GM12878 (cell line): ENCODE measurements at regions not wholly inside any gene's neighbourhood (a gene's known extent, or its start where the extent isn't known, plus 50 kb on each side); places are given as distances from the start of the nearest gene placed in this dataset.

Experiments
- ATAC-seq: fragments of 200-7000 bp; cut with Tn5 transposase; 3 replicates; pipeline ENCODE4 v1.9.1; 2020; ENCODE audit warnings: mild to moderate bottlenecking, moderate library complexity
- BruUV-seq: library from RNA; stranded (reverse); fragments of 400-500 nt; replicated peaks from 2 replicates; lab custom pipeline; 2021; lab: Mats Ljungman, UMichigan
- CTCF ChIA-PET: fragments of 300-600 bp; sonication (Branson Sonifier 250); formaldehyde crosslinking; extraction: SDS; loops from one replicate; lab custom pipeline; 2021; ENCODE audit warnings: inconsistent platforms; lab: Yijun Ruan, JAX
- POLR2A ChIA-PET: fragments of 350-600 bp; formaldehyde crosslinking; extraction: SDS; loops from one replicate; lab custom pipeline; 2021; ENCODE audit warnings: inconsistent platforms; lab: Charles Lee
- RAD21 ChIA-PET: fragments of 300-600 bp; sonication (Branson Sonifier 250); formaldehyde crosslinking; loops from one replicate; lab custom pipeline; 2023; ENCODE audit warnings: antibody characterized with exemption; ENCODE audit not compliant: unreplicated experiment; lab: Charles Lee
- SMC1A ChIA-PET: fragments of 300-600 bp; sonication (Branson Sonifier 250); formaldehyde crosslinking; loops from one replicate; lab custom pipeline; 2023; ENCODE audit not compliant: unreplicated experiment, uncharacterized antibody; lab: Charles Lee
- DNase-seq: peaks from one replicate; pipeline ENCODE4 v3.0.0-alpha.2; 2011; ENCODE audit warnings: low read depth, low spot score
- FAIRE-seq: peaks from 3 replicates; lab custom pipeline; 2011; peaks lifted over from hg19 to GRCh38; lab: Jason Lieb, UNC
- H2AFZ ChIP-seq: 2 replicates; pipeline ENCODE4 v1.6.0; 2011; ENCODE audit warnings: low read depth, low read length, control low read depth; ENCODE audit not compliant: control insufficient read depth
- H3K27ac ChIP-seq: 2 replicates; pipeline ENCODE4 v1.5.1; 2011; ENCODE audit warnings: control low read depth; ENCODE audit not compliant: control insufficient read depth, insufficient read depth
- H3K27me3 ChIP-seq, 2 experiments: replicated peaks in 1 of 2; 2 replicates each; pipeline versions ENCODE4 v1.6.0 to v1.6.1; 2011; ENCODE audit warnings: low read length in 1 of 2; ENCODE audit not compliant: control insufficient read depth in 2 of 2, insufficient read depth in 2 of 2
- H3K36me3 ChIP-seq, 2 experiments: 2 replicates each; pipeline ENCODE4 v1.5.1; 2011; ENCODE audit warnings: low read length in 1 of 2; ENCODE audit not compliant: control insufficient read depth in 2 of 2, insufficient read depth in 2 of 2
- H3K4me1 ChIP-seq: 2 replicates; pipeline ENCODE4 v1.6.1; 2011; ENCODE audit warnings: mild to moderate bottlenecking, low read length, moderate library complexity, mixed read lengths; ENCODE audit not compliant: control insufficient read depth, insufficient read depth
- H3K4me2 ChIP-seq: 2 replicates; pipeline ENCODE4 v1.6.0; 2011; ENCODE audit warnings: control low read depth; ENCODE audit not compliant: control insufficient read depth, insufficient read depth
- H3K4me3 ChIP-seq: fragments of 200-600 bp; sonication (generic); 2 replicates; pipeline ENCODE4 v1.5.1; 2016
- H3K79me2 ChIP-seq: 2 replicates; pipeline ENCODE4 v1.6.0; 2011; ENCODE audit warnings: low read length; ENCODE audit not compliant: control insufficient read depth, insufficient read depth
- H3K9ac ChIP-seq: 2 replicates; pipeline ENCODE4 v1.8.0; 2011; ENCODE audit warnings: low read length, control low read depth, mixed read lengths; ENCODE audit not compliant: control insufficient read depth, insufficient read depth
- H3K9me3 ChIP-seq: replicated peaks from 3 replicates; pipeline ENCODE4 v1.5.1; 2011; ENCODE audit warnings: mild to moderate bottlenecking, low read length; ENCODE audit not compliant: control insufficient read depth, insufficient read depth
- H4K20me1 ChIP-seq: 2 replicates; pipeline ENCODE4 v1.6.0; 2011; ENCODE audit not compliant: control insufficient read depth, insufficient read depth
- DPF2 ChIP-seq: fragments of 450-650 bp; IDR thresholded peaks from 2 replicates; pipeline ENCODE4 v1.6.1; 2017; ENCODE audit warnings: mild to moderate bottlenecking
- EGR1 ChIP-seq, 2 experiments: IDR thresholded peaks; 1 replicate in 1 of 2; 2 replicates in 1 of 2; pipeline ENCODE4 v1.6.1; 2011 to 2012; ENCODE audit warnings: low read depth in 2 of 2, low read length in 2 of 2, borderline replicate concordance in 1 of 2, mild to moderate bottlenecking in 1 of 2, moderate library complexity in 1 of 2
- HDAC6 ChIP-seq: fragments of 200-600 bp; sonication (generic); IDR thresholded peaks from one replicate; pipeline ENCODE4 v1.8.0; 2017; ENCODE audit warnings: antibody characterized with exemption; ENCODE audit not compliant: unreplicated experiment
- JUNB ChIP-seq: IDR thresholded peaks from 2 replicates; pipeline ENCODE4 v1.6.1; 2016; ENCODE audit warnings: antibody characterized with exemption, mild to moderate bottlenecking
- MYB ChIP-seq: fragments of 150-350 bp; IDR thresholded peaks from 2 replicates; pipeline ENCODE4 v1.6.1; 2014; ENCODE audit warnings: mild to moderate bottlenecking, low read depth, low read length, borderline replicate concordance
- PKNOX1 ChIP-seq: fragments of 450-650 bp; IDR thresholded peaks from 2 replicates; pipeline ENCODE4 v1.6.1; 2016; ENCODE audit warnings: mild to moderate bottlenecking
- SUZ12 ChIP-seq: fragments of 200-600 bp; sonication (generic); IDR thresholded peaks from one replicate; pipeline ENCODE4 v1.6.1; 2018; ENCODE audit warnings: antibody characterized with exemption, mild to moderate bottlenecking; ENCODE audit not compliant: unreplicated experiment
- TCF12 ChIP-seq: IDR thresholded peaks from 2 replicates; pipeline ENCODE4 v1.6.1; 2011; ENCODE audit warnings: low read depth, mild to moderate bottlenecking, low read length
- USF2 ChIP-seq: IDR thresholded peaks from 2 replicates; pipeline ENCODE4 v1.6.1; 2011; ENCODE audit warnings: low read depth, low read length, improper control_type of control experiment, borderline replicate concordance
- YBX1 ChIP-seq: fragments of 450-650 bp; IDR thresholded peaks from 2 replicates; pipeline ENCODE4 v1.6.1; 2016; ENCODE audit warnings: antibody characterized with exemption
- ZBTB11 ChIP-seq: fragments of 450-650 bp; formaldehyde crosslinking; IDR thresholded peaks from 2 replicates; pipeline ENCODE4 v1.5.0; 2022; ENCODE audit warnings: mild to moderate bottlenecking, missing genetic modification characterization
- ZNF687 ChIP-seq: fragments of 450-650 bp; IDR thresholded peaks from 2 replicates; pipeline ENCODE4 v1.6.1; 2017; ENCODE audit warnings: mild to moderate bottlenecking, moderate library complexity
- whole genome bisulfite sequencing: methylation state at CpG from one replicate; pipeline ENCODE4 v1.1.6; 2016; ENCODE audit warnings: low lambda C conversion rate; ENCODE audit not compliant: insufficient replicate concordance, insufficient coverage; ENCODE audit errors: missing lambda C conversion rate; 5-methylcytosine and 5-hydroxymethylcytosine counted together
- in situ Hi-C: fragments of 300-500 bp; cut with MboI; formaldehyde crosslinking; loops from 9 replicates; pipeline ENCODE4 v1.14.3; 2018; ENCODE audit warnings: mixed read lengths
- intact Hi-C: fragments of 100-400 bp; cut with micrococcal nuclease; formaldehyde crosslinking; loops from one replicate; pipeline ENCODE4 v1.14.2; 2022; ENCODE audit not compliant: unreplicated experiment

- Histone ChIP-seq H3K4me1 (no peaks in the 10 kb centered on the region), H3K9ac (no peak overlapping the region), H3K27ac (no peak overlapping the region), H3K4me3 (no peak overlapping the region), H3K9me3 (no peaks in the 10 kb centered on the region; the same call in 2 of the 3 replicates), H4K20me1 (no peaks in the 10 kb centered on the region), H2AFZ (no peak overlapping the region), H3K27me3 (no peaks in the 10 kb centered on the region), H3K4me2 (no peak overlapping the region), H3K79me2 (no peaks in the 10 kb centered on the region), H3K36me3 (no peaks in the 10 kb centered on the region)
- FAIRE-seq (no peak), ATAC-seq (no peak), DNase-seq (no peak)
- no TSS peak for BruUV-seq
- SMC1A ChIA-PET = no interaction called here
- in situ Hi-C loops (no loop called here), intact Hi-C loops (no loop called here)
- POLR2A ChIA-PET = no interaction called here
- RAD21 ChIA-PET = no interaction called here
- no peak for TF ChIP-seq JUNB
- no peak for TF ChIP-seq EGR1 (IDR thresholded peaks at IDR 0.05; ENCODE audit: borderline replicate concordance in 1 of 2, low read depth in 2 of 2, low read length in 2 of 2)
- no peak for TF ChIP-seq PKNOX1
- TF ChIP-seq YBX1 = no peak
- TF ChIP-seq HDAC6 = no peak
- no peak for TF ChIP-seq ZNF687
- no peak for TF ChIP-seq TCF12
- TF ChIP-seq DPF2 = no peak
- TF ChIP-seq USF2 = no peak
- no peak for TF ChIP-seq MYB
- no peak for TF ChIP-seq ZBTB11 (CRISPR knock-in tag)
- TF ChIP-seq SUZ12 = no peak
- CTCF ChIA-PET = no interaction called here
- WGBS = 9% methylated on average over 6 of the region's 6 CpGs
Observed at GRCh38 chr5:4720831-4721230, 419.3 kb upstream of the ADAMTS16 start.
